NCI-H2081 (cell line): ENCODE measurements at regions not wholly inside any gene's neighbourhood (a gene's known extent, or its start where the extent isn't known, plus 50 kb on each side); places are given as distances from the start of the nearest gene placed in this dataset.

Source experiments
- DNase-seq, 2 experiments: peaks; one replicate each; lab custom pipeline; 2025; lab: John Stamatoyannopoulos, UW

- no peak for DNase-seq
Measured at GRCh38 chr20:60512443-60512842, 554.2 kb downstream of the CDH26 start.

GRCh38 chr20:60513141-60513540, 554.9 kb downstream of the CDH26 start:
- no peak for DNase-seq

- no peak for DNase-seq
Measured at GRCh38 chr20:60516442-60516841, 558.2 kb downstream of the CDH26 start.

- DNase-seq = no peak
Measured at GRCh38 chr20:60518022-60518421, 559.8 kb downstream of the CDH26 start.

- no peak for DNase-seq
Measured at GRCh38 chr20:60525397-60525796, 567.2 kb downstream of the CDH26 start.

GRCh38 chr20:60527656-60528055, 569.4 kb downstream of the CDH26 start:
- DNase-seq = no peak

- DNase-seq = no peak
Measured at GRCh38 chr20:60528141-60528540, 569.9 kb downstream of the CDH26 start.

GRCh38 chr20:60529149-60529548, 570.9 kb downstream of the CDH26 start:
- DNase-seq = no peak

- DNase-seq = peak in 1 of 2 experiments; percentile 20
Measured at GRCh38 chr20:60535211-60535610, 577.0 kb downstream of the CDH26 start.

GRCh38 chr20:60540591-60540990, 582.4 kb downstream of the CDH26 start:
- DNase-seq = peak; percentile 17 to 62

GRCh38 chr20:60541991-60542390, 583.8 kb downstream of the CDH26 start:
- DNase-seq = no peak

- no peak for DNase-seq
Measured at GRCh38 chr20:60543598-60543997, 585.4 kb downstream of the CDH26 start.

- DNase-seq = no peak
Measured at GRCh38 chr20:60553095-60553494, 594.9 kb downstream of the CDH26 start.

GRCh38 chr20:60558486-60558885, 600.3 kb downstream of the CDH26 start:
- DNase-seq = no peak

- no peak for DNase-seq
Measured at GRCh38 chr20:60559462-60559861, 601.2 kb downstream of the CDH26 start.

- DNase-seq = no peak
Measured at GRCh38 chr20:60561052-60561451, 602.8 kb downstream of the CDH26 start.

- peak; percentile 49 to 83 for DNase-seq
Measured at GRCh38 chr20:60565083-60565482, 606.9 kb downstream of the CDH26 start.

- no peak for DNase-seq
Measured at GRCh38 chr20:60565551-60565950, 607.3 kb downstream of the CDH26 start.

- DNase-seq = no peak
Measured at GRCh38 chr20:60569116-60569515, 610.9 kb downstream of the CDH26 start.

- DNase-seq = peak; percentile 64 to 94
Measured at GRCh38 chr20:60570481-60571277, 612.5 kb downstream of the CDH26 start.

- peak; percentile 51 to 90 for DNase-seq
Measured at GRCh38 chr20:60573003-60573680, 614.9 kb downstream of the CDH26 start.

GRCh38 chr20:60576236-60576635, 618.0 kb downstream of the CDH26 start:
- no peak for DNase-seq

GRCh38 chr20:60579941-60580515, 621.8 kb downstream of the CDH26 start:
- DNase-seq = no peak
